NCI-H510A (cell line): ENCODE measurements at regions not wholly inside any gene's neighbourhood (a gene's known extent, or its start where the extent isn't known, plus 50 kb on each side); places are given as distances from the start of the nearest gene placed in this dataset.
"Not testable (repeated sequence)": the region's sequence is repeated elsewhere in the genome, so short reads cannot be mapped to it uniquely, and the experiment has no call there.

Source experiments
- DNase-seq: peaks from one replicate; lab custom pipeline; 2025; lab: John Stamatoyannopoulos, UW

DNA sequence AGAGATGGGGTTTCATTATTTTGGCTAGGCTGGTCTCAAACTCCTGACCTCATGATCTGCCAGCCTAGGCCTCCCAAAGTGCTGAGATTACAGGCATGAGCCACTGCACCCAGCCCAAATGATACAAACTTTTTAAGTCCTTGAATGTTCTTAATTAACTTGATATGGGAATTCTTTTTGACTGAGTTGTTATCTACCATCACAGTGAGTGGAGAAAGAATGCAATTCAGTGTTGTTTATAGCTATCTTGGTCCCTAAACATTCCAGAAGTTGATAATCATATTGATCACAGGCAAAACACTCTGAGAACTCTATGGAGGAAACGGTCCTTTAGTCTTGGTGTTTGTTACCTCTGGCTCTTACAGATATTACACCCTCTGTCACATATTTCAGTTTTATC, 1072.5 kb downstream of the SUCLG1 start:
- no peak for DNase-seq

GRCh38 chr2:83378921-83379320, 1080.2 kb downstream of the SUCLG1 start:
- no peak for DNase-seq

GRCh38 chr2:83376731-83377130, 1082.3 kb downstream of the SUCLG1 start:
- no peak for DNase-seq

GRCh38 chr2:83370419-83370762, 1088.7 kb downstream of the SUCLG1 start:
- DNase-seq = no peak

GRCh38 chr2:83369601-83370418, 1089.3 kb downstream of the SUCLG1 start:
- DNase-seq = no peak

DNA sequence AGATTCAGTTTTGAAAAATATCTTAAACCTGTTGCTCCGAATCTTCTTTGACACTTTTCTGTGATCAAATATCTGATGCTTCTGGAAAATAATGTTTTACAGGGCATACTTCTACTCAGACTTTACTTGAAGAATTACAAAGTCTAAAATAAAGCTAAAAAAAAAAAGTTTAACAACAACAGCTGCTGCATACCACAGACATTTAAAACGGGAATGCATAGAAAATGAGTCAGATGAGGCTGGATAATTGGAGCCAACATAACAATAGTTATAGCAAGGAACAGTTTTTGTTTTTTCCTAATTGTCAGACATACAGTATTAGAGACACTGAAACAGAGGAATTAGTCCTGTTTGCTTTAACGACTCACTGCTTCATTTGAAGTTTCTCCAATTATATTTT, 1090.2 kb downstream of the SUCLG1 start:
- DNase-seq = no peak

GRCh38 chr2:83368461-83368860, 1090.6 kb downstream of the SUCLG1 start:
- no peak for DNase-seq

DNA sequence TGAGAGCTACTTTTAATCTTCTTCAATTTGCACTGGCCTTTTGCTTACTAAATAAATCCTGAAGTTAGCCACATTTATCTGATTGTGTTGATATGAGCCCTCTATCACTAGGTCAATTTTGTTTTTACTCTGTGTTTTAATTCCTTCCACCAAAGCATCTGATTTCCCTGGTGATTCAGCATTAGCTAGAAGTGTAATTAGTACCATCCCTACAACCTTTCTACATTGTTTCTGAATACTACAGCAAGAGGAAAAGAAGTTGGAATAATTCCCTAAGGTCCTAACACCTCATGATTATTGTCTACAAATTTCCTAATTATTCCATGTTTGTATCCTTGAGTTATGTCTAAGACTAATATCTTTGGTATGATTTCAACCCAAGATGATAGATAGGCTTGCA, 1093.6 kb downstream of the SUCLG1 start:
- DNase-seq = no peak

DNA sequence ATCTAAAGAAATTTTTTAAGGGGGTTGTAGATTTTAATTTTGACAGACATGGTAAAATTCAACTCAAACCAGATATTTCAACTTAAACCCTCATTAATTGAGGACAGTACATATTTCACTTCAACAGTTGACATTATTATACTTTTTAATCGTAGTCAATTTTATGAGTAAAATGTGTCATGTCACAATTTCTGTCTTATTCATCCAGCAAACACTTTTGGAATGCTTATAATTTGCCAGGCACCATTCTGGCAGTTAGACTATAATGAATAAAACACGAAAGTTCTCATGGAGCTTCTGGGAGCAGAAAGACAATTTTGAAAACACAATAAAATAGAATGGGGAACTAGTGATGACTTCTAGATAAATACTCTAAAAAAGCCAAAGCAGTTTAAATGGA, 1094.8 kb downstream of the SUCLG1 start:
- DNase-seq = no peak

- DNase-seq = not testable (repeated sequence)
Measured at GRCh38 chr2:83363138-83363537, 1095.9 kb downstream of the SUCLG1 start.

- DNase-seq = no peak
Measured at GRCh38 chr2:83359336-83359735, 1099.7 kb downstream of the SUCLG1 start.

- no peak for DNase-seq
Measured at GRCh38 chr2:83342860-83343329, 1116.2 kb downstream of the SUCLG1 start.

DNA sequence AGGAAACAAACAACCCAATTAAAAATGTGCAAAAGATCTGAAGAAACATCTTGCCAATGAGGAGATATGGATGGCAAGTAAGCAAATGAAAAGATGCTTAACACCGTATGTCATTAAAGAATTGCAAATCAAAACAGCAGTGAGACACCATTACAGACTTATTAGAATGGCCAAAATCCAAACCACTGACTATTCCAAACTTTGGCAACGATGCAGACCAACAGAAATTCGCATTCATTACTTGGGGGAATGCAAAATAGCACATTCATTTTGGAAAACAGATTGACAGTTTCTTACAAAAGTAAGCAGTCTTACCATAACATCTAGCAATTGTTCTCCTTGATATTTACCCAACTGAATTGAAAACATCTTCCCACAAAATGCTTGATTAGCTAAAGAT, 1118.7 kb downstream of the SUCLG1 start:
- no peak for DNase-seq

DNA sequence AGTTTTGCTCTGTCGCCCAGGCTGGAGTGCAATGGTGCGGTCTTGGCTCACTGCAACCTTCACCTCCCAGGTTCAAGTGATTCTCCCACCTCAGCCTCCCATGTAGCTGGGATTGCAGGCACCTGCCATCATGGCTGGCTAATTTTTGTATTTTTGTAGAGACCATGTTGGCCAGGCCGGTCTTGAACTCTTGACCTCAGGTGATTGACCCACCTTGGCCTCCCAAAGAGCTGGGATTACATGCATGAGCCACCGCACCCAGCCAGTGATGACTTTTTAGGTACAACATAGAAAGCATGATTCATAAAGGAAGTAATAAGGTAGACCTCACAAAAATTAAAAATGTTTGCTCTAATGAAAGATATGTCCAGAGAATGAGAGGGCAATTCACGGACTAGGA, 1119.1 kb downstream of the SUCLG1 start:
- not testable (repeated sequence) for DNase-seq

GRCh38 chr2:83331810-83332209, 1127.3 kb downstream of the SUCLG1 start:
- DNase-seq = no peak

- no peak for DNase-seq
Measured at GRCh38 chr2:83323038-83323437, 1136.0 kb downstream of the SUCLG1 start.

DNA sequence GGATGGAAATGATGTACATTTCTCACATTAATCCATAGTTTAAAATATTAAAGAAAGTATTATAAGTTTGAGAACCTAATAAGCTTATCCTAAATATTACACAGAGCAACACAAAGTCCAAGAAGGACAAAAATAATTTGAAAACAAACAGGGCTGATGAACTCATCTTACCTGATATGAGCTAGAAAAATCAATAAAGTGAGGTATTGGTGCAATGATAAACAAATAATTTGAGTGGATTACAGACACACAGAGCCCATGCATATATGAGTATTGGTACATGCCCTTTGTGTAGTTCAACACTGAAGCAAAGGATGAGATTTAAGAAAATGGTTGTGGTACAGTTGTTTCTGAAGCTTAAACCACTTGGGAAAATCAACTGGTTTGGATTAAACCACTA, 1139.0 kb downstream of the SUCLG1 start:
- DNase-seq = no peak

- DNase-seq = no peak
Measured at GRCh38 chr2:83305758-83306378, 1153.2 kb downstream of the SUCLG1 start.

GRCh38 chr2:83291083-83291482, 1168.0 kb downstream of the SUCLG1 start:
- no peak for DNase-seq

DNA sequence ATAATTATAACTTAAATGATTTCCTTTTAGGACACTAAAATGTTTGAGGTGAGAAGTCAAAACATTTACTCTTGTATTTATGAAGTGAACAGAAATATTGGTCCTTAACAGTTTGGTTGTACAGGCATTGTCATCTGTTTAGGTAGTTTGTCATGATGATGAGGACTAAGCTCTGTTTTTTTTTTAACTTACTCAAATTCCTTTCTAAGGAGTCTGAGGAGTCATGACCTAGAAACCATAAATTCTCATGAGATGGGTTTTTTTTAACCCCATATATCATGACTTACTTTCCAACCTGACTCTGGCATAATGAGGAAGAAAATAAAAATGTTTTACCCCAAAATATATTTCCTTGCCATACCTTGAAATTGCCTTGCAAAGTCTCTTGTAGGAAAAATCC, 1176.2 kb downstream of the SUCLG1 start:
- no peak for DNase-seq

GRCh38 chr2:83282043-83282795, 1176.9 kb downstream of the SUCLG1 start:
- no peak for DNase-seq

DNA sequence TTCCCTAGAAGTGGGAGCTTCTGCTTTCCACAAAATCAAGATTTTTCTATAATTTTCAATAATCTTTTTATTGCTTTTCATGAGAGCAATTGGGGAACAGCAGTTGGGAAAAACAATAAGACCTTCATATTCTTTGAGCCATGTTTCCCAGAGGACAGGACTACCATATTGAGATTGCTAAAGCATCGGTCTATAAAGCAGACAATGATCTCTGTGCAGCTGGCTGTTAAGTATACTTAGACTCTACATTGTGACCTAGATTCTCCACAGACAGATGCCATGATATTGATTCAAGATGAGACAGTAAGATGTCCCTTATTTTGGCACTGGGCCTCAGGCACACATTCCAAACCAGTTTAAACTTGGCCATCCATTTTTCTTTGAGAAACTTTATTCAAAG, 1178.7 kb downstream of the SUCLG1 start:
- no peak for DNase-seq

DNA sequence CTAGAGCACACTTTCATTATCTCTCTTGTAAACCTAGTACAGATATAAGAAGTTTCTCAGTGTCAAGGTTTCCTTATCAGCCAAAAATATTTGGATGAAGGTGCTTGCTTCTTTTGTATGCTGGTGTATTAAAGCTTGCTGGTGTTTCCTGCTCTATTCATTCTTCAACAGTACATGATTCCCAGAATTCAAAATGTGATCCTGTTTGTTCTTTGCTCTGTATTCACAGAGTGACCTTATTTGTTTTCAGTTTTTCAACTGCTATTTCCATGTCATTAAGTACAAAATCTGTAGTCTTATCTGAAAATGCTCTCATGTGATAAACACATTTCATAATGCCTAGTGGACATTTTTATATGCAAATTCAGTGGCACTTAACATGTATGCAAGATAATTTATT, 1185.8 kb downstream of the SUCLG1 start:
- no peak for DNase-seq
